ENCODE measurements at regions not wholly inside any gene's neighbourhood (a gene's known extent, or its start where the extent isn't known, plus 50 kb on each side); places are given as distances from the start of the nearest gene placed in this dataset.
"Not testable (repeated sequence)": the region's sequence is repeated elsewhere in the genome, so short reads cannot be mapped to it uniquely, and the experiment has no call there.

- DNase-seq (ENCODE audit: low spot score), result no peak
These were observed 820.7 kb upstream of the FBXO33 start for GRCh38 chr14:40252817-40253447.

GRCh38 chr14:40248671-40249070, 816.4 kb upstream of the FBXO33 start:
- DNase-seq (ENCODE audit: low spot score), result no peak

DNA sequence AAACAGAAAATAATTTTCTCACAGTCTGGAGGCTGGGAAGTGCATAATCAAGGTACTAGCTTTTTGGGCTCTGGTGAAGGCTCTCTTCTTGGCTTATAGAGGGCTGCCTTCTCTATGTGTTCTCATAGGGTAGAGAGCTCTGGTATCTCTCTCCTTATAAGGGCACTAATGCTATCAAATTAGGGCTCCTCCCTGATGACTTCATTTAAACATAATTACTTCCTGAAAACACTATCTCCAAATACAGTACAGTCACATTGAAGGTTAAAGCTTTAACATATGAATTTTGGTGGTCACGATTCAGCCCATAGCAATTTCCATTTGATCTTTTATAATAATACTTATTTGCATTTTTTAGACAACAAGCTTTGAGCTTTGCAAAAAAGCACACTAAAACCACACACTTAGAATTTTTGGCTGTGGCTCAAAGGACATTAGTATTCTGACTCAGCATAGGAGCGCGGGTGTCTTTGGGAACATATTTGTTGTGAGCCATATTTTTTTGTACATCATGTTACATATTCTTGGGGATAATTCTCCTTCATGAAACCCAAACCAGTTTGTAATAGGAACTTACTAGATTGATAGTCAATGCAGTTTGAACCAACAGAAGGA, 808.1 kb upstream of the FBXO33 start:
- DNase-seq (ENCODE audit: low spot score), result no peak

DNA sequence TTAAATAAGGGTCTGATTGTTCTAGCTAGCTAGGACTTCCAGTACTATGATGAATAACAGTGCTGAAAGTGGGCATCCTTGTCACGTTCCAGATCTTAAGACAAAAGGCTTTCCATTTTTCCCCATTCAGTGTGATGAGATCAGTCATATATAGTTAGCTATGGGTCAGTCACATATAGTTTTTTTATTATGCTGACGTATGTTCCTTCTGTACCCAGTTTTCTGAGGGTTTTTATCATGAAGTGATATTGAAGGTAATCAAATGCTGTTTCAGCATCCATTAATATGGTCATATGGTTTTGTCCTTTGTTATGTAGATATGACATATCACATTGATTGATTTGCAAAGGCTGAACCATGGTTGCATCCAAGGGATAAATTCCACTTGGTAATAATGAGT, 800.1 kb upstream of the FBXO33 start:
- DNase-seq (ENCODE audit: low spot score), result no peak

GRCh38 chr14:40229676-40230075, 797.4 kb upstream of the FBXO33 start:
- DNase-seq (ENCODE audit: low spot score), result no peak

DNA sequence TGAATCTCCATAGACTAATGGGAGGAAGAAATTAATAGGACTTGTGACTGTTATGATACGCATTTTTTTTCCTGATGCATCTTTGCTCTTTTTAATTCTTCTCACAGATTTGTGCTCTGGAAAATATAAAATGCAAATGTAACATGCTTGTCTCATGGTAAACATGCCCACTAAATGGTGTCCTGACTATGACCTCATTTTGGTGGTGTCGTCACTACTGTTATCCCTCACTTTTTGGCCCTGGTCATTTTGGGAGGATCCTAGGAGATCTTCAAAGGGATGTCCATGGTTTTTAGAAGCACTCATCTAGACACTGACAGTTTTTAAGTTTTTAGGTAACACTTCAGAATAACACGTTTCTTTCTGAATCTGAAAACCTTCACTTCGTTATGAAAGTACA, 790.8 kb upstream of the FBXO33 start:
- no peak for DNase-seq (ENCODE audit: low spot score)

GRCh38 chr14:40221428-40221827, 789.2 kb upstream of the FBXO33 start:
- DNase-seq (ENCODE audit: low spot score), result no peak

- no peak for DNase-seq (ENCODE audit: low spot score)
These were observed 786.8 kb upstream of the FBXO33 start for GRCh38 chr14:40219032-40219431.

DNA sequence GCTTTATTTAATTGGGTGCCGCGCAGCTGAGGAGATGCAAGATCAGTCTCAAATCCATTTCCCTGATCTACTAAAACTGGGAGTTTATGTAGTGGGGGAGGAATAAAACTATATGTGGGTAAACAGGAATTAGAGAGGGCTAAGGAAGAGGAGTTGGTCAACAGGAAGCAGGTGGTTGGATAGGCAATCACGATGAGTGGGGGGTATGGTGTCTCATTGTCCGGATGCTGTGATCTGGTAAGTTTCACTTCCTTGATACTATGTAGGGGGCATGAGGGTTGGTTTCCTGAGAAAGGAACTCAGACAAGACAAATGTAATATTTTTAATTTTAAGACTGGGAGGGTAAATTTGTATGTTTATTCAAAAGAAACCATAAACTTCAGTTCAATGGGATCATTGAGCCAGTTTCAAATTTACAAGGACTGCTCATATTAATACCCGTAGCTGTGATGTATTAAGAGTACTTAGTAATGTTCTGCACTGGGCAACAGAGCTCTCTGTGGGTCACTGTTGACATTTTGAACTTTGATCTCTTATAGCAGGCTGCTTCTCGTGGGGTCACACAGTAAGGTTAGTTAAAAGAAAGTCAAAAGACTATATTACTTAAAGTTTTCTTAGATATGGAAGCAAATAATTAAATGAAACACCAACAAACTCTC, 786.2 kb upstream of the FBXO33 start:
- DNase-seq (ENCODE audit: low spot score), result no peak

DNA sequence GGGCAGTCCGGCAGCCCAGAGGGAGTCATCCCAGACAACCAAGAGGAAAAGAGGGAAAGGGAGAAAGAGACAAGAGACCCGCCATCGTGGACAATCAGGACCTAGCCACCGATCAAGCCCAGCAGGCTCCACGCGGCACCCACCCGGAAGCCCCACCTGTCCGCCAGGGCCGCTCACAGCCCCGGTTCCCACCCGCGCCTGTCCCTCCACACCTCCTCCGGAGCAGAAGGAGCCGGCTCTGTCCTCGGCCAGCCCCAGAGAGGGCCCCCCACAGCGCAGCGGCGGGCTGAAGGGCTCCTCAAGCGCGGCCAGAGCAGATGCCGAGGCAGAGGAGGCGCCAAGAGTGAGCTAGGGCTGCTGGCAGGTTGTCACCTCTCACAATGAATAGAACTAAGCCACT, 784.7 kb upstream of the FBXO33 start:
- DNase-seq (ENCODE audit: low spot score), result no peak

- not testable (repeated sequence) for DNase-seq (ENCODE audit: low spot score)
These were observed 784.2 kb upstream of the FBXO33 start for GRCh38 chr14:40216408-40216807.

DNA sequence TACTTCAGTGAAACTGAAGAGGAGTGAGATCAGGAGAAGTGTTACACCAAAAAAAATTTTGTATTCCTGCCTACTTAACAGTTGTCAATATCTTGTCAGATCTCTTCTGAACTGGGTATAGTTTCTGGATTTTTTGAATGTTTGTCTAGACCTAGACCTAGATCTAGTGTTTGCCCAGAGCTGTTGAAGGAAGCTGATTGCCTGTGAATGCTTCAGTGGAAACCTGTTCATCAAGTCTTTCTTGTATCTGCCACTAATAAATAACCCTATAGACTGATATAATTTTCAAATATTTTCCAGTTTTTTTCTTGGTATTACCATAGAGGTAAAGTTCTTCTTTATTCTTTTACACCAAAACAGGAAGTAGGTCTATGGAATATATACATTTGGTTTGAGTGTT, 781.5 kb upstream of the FBXO33 start:
- DNase-seq (ENCODE audit: low spot score), result no peak

GRCh38 chr14:40204441-40205175, 772.4 kb upstream of the FBXO33 start:
- no peak for DNase-seq (ENCODE audit: low spot score)

- DNase-seq (ENCODE audit: low spot score), result no peak
These were observed 766.9 kb upstream of the FBXO33 start for GRCh38 chr14:40199101-40199500.

DNA sequence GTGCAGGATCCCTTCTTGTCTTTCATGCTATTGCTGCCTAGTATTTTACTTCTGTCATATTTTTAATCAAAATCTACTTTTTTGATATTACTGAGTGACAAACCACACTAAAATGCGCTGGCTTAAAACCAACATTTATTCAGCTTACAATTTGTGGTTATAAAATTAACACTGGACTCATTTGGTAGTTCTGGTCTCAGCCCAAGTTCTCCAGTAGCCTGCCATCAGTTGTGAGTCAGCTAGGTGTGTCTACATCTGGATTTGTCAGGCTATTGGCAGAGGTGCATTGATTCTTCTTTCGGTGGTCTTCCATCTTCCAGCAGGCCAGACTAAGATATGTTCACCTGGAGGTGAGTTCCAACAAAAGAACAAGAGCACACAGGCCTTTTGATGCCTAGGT, 765.1 kb upstream of the FBXO33 start:
- no peak for DNase-seq (ENCODE audit: low spot score)

DNA sequence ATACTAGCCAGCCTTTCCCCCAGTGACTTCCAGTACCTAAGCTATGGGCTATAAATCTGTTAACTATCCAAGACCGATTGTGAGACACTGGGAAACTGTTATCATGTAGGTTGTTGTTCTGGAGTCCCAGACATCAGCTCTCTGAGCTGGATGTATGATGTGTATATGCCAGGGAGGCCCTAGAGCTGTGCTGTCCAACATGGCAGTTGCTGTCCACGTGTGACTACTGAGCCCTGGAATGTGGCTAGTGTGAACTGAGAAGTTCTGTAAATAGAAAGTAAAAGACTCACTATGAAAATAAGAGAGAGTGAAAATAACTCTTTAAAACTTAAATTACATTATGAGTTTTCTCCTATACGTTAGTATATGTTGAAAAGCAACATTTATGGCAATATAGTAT, 755.8 kb upstream of the FBXO33 start:
- no peak for DNase-seq (ENCODE audit: low spot score)

GRCh38 chr14:40164083-40164482, 731.9 kb upstream of the FBXO33 start:
- DNase-seq (ENCODE audit: low spot score), result no peak

GRCh38 chr14:40139657-40140056, 707.4 kb upstream of the FBXO33 start:
- no peak for DNase-seq (ENCODE audit: low spot score)

- no peak for DNase-seq (ENCODE audit: low spot score)
These were observed 701.2 kb upstream of the FBXO33 start for GRCh38 chr14:40133463-40133862.

GRCh38 chr14:40129159-40129558, 696.9 kb upstream of the FBXO33 start:
- DNase-seq (ENCODE audit: low spot score), result no peak

DNA sequence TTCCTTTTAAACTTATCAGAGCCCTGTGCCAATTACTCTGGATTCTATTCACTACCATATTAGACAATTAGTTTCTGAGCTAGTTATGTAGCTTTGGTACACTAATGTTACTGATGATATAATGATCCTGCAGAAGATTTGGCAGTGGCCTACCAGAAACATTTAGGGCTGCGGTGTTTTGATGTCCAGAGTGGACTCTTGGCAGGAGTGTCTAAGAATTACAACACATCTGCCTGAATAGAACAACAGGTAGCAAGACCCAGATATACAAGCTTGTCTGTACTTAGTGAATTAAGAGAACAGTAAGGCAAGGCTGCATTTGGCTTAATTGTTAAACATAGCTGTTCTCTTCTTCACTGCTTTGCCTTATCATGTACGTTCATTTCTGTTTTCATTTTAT, 691.6 kb upstream of the FBXO33 start:
- DNase-seq (ENCODE audit: low spot score), result no peak

DNA sequence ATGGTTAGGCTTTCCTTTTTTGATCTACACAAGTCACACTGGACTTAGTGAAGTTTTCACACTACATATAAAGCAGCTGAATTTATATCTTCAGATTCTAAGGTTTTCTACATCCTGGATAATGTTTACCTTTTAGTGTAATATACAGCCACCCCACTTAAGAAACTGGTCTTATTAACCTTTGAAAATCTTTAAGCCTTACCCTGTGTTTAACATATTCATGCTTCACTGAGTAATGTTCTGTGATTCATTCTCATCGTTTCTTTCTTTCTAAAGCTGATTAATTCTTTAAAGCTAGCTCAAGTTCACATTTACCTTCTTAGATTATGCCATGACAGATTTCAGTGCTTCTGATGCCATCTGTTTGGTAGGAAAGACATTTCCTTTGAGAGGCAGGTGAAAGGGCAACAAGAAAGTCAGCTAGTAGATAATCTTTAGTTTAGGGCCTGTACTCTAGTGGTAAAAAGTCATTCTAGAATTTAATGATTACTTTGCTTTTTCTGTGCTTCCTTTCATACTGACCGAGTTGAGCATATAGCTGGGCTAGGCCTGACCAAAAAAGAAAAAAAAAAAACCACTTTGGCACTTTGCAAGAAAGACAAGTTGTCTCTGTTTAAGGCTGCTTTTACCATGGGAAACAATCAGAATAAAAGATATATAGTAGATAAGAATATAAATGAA, 690.9 kb upstream of the FBXO33 start:
- no peak for DNase-seq (ENCODE audit: low spot score)
